HEK293T (cell line): ENCODE measurements at regions not wholly inside any gene's neighbourhood (a gene's known extent, or its start where the extent isn't known, plus 50 kb on each side); places are given as distances from the start of the nearest gene placed in this dataset.

Experiments
- CTCF ChIA-PET: fragments of 350-600 bp; formaldehyde crosslinking; extraction: SDS; loops from one replicate; lab custom pipeline; 2021; ENCODE audit warnings: antibody characterized with exemption, inconsistent platforms; lab: Yijun Ruan, JAX
- POLR2A ChIA-PET: fragments of 350-600 bp; formaldehyde crosslinking; extraction: SDS; loops from one replicate; lab custom pipeline; 2020; ENCODE audit warnings: antibody characterized with exemption, inconsistent platforms; lab: Yijun Ruan, JAX
- DNase-seq: peaks from one replicate; pipeline ENCODE4 v3.0.0; 2012; ENCODE audit warnings: mixed read lengths; ENCODE audit errors: extremely low spot score
- ARNT ChIP-seq: fragments of 450-650 bp; IDR thresholded peaks from 2 replicates; pipeline ENCODE4 v1.6.1; 2017; ENCODE audit warnings: mild to moderate bottlenecking
- BHLHE40 ChIP-seq: fragments of 450-650 bp; IDR thresholded peaks from 2 replicates; pipeline ENCODE4 v1.6.1; 2016; ENCODE audit warnings: mild to moderate bottlenecking, moderate library complexity, borderline replicate concordance
- CTBP1 ChIP-seq: fragments of 450-650 bp; IDR thresholded peaks from 2 replicates; pipeline ENCODE4 v1.6.1; 2016; ENCODE audit warnings: borderline replicate concordance
- ELF4 ChIP-seq: fragments of 450-650 bp; IDR thresholded peaks from 2 replicates; pipeline ENCODE4 v1.6.1; 2017; ENCODE audit warnings: antibody characterized with exemption
- FOXA1 ChIP-seq: fragments of 450-650 bp; IDR thresholded peaks from 2 replicates; pipeline ENCODE4 v1.6.1; 2016; ENCODE audit warnings: mild to moderate bottlenecking
- FOXK2 ChIP-seq: fragments of 450-650 bp; IDR thresholded peaks from 2 replicates; pipeline ENCODE4 v1.6.1; 2016; ENCODE audit warnings: mild to moderate bottlenecking
- FOXM1 ChIP-seq: fragments of 450-650 bp; IDR thresholded peaks from 2 replicates; pipeline ENCODE4 v1.6.1; 2017; ENCODE audit warnings: mild to moderate bottlenecking, borderline replicate concordance
- HDGF ChIP-seq: fragments of 450-650 bp; IDR thresholded peaks from 2 replicates; pipeline ENCODE4 v1.6.1; 2017; ENCODE audit warnings: antibody characterized with exemption, borderline replicate concordance
- L3MBTL2 ChIP-seq: fragments of 450-650 bp; conservative IDR thresholded peaks from 2 replicates; pipeline ENCODE4 v1.6.1; 2016; ENCODE audit warnings: mild to moderate bottlenecking
- LEF1 ChIP-seq: fragments of 450-650 bp; IDR thresholded peaks from 2 replicates; pipeline ENCODE4 v1.6.1; 2017; ENCODE audit warnings: mild to moderate bottlenecking, borderline replicate concordance
- NFRKB ChIP-seq: fragments of 450-650 bp; IDR thresholded peaks from 2 replicates; pipeline ENCODE4 v1.6.1; 2016; ENCODE audit warnings: mild to moderate bottlenecking, moderate library complexity
- SP1 ChIP-seq: fragments of 450-650 bp; IDR thresholded peaks from 2 replicates; pipeline ENCODE4 v1.6.1; 2017
- SUZ12 ChIP-seq: fragments of 450-650 bp; IDR thresholded peaks from 2 replicates; pipeline ENCODE4 v1.6.1; 2016; ENCODE audit warnings: mild to moderate bottlenecking
- TARDBP ChIP-seq: fragments of 450-650 bp; IDR thresholded peaks from 2 replicates; pipeline ENCODE4 v1.6.1; 2016
- ZNF384 ChIP-seq: fragments of 450-650 bp; IDR thresholded peaks from 2 replicates; pipeline ENCODE4 v1.6.1; 2016
- TF ChIP-seq, protein P1 (sequence below): fragments of 450-650 bp; IDR thresholded peaks from 2 replicates; pipeline ENCODE4 v1.6.1; 2016

DNA sequence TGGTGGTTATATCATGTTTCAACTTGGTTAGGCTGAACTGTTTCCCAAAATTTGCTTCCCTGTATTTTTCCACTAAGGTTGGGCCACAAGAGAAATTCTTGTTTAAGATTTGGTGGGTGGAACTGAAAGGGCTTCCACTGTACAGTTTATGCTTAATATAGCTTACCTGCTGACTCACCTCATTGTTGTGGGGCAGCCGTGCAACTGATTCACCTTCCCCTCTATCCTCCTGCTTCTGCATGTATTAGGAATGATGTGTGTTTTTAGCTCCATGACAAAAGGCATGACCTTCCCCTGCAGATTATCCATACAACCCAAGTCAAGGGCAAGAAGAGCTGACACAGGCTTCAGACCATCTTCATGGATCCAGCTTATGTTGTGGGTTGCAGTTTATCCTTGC is 98.4 kb upstream of the GULP1 start:
- TF ChIP-seq BHLHE40 (no peak), NFRKB (no peak), LEF1 (no peak), FOXA1 (no peak), SUZ12 (no peak), ARNT (no peak), TARDBP (no peak)
- DNase-seq = no peak
- ChIA-PET POLR2A (no interaction called here), CTCF (interaction anchor here (0.8 kb wide), 1 partner anchor 240 kb away, joined by 3 read pairs; no protein-coding TSS in a partner anchor)

GRCh38 chr2:188196343-188197008 is 95.2 kb upstream of the GULP1 start:
- POLR2A ChIA-PET = no interaction called here
- no peak for DNase-seq
- no peak for TF ChIP-seq L3MBTL2
- CTCF ChIA-PET = no interaction called here

DNA sequence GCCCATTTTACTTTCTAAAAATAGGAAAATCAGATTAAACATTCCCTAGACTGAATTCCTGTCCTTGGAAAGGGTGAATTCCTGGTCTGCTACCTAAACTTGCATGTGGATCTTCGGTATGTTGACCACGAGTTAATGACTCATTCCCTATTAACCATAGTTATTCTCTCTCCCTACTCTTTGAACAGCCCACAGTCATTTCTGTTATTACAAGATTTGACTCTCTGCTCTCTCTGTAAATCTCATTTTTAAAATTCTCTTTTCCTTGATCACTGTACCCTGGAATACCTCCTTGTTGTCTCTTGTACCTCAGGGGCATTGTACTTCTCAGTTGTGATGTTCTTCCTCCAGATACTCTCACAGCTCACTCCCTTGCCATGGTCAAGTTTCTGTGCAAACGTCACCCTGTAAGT is 92.0 kb upstream of the GULP1 start:
- POLR2A ChIA-PET = no interaction called here
- no peak for DNase-seq
- TF ChIP-seq L3MBTL2 (no peak), FOXA1 (no peak), NFRKB (no peak), SP1 (no peak), TARDBP (no peak), BHLHE40 (no peak), ARNT (no peak), ZNF384 (no peak), SUZ12 (no peak), ELF4 (no peak), HDGF (no peak), FOXM1 (no peak), CTBP1 (no peak), FOXK2 (no peak), LEF1 (no peak)
- TF ChIP-seq, protein P1, sequence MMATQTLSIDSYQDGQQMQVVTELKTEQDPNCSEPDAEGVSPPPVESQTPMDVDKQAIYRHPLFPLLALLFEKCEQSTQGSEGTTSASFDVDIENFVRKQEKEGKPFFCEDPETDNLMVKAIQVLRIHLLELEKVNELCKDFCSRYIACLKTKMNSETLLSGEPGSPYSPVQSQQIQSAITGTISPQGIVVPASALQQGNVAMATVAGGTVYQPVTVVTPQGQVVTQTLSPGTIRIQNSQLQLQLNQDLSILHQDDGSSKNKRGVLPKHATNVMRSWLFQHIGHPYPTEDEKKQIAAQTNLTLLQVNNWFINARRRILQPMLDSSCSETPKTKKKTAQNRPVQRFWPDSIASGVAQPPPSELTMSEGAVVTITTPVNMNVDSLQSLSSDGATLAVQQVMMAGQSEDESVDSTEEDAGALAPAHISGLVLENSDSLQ = no peak
- CTCF ChIA-PET = no interaction called here

DNA sequence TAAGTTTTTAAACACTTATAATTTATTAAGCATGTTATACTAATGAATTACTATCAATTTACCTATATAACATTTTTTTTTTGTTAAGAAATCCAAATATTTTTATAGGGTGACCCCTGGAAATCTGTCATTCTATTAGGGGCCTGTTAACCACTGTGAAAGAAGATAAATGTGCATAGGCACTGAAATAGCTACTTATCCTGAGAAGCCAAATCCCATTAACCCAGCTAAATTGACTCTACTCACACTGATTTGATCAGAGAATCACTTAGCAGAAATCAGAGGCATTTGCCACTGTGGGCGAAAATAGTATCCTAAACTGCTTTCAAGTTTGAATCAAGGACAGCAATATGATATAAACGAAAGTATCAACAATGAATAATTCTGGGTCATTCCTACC is 90.0 kb upstream of the GULP1 start:
- ChIA-PET CTCF (no interaction called here), POLR2A (no interaction called here)
- no peak for TF ChIP-seq SUZ12
- no peak for TF ChIP-seq ARNT
- TF ChIP-seq, protein P1 = no peak
- TF ChIP-seq ELF4 = no peak
- DNase-seq = no peak

- no peak for DNase-seq
- ChIA-PET POLR2A (no interaction called here), CTCF (no interaction called here)
- TF ChIP-seq ELF4 (no peak), BHLHE40 (no peak), SP1 (no peak), NFRKB (no peak), FOXM1 (no peak), HDGF (no peak), FOXK2 (no peak), CTBP1 (no peak), SUZ12 (no peak), FOXA1 (no peak), ZNF384 (no peak), L3MBTL2 (no peak), ARNT (no peak), LEF1 (no peak), TARDBP (no peak)
- TF ChIP-seq, protein P1 = no peak
Observed at GRCh38 chr2:188202777-188203176, 88.9 kb upstream of the GULP1 start.

- CTCF ChIA-PET = interaction anchor here (0.6 kb wide), 1 partner anchor 33 kb away, joined by 3 read pairs; no protein-coding TSS in a partner anchor
- POLR2A ChIA-PET = no interaction called here
- TF ChIP-seq TARDBP = no peak
- no peak for TF ChIP-seq ELF4
- TF ChIP-seq, protein P1 = no peak
- no peak for TF ChIP-seq CTBP1
- DNase-seq = no peak
Observed at GRCh38 chr2:188203776-188204175, 87.9 kb upstream of the GULP1 start.
